COR-L47 (cell line): ENCODE measurements at regions not wholly inside any gene's neighbourhood (a gene's known extent, or its start where the extent isn't known, plus 50 kb on each side); places are given as distances from the start of the nearest gene placed in this dataset.

Experiments used
- DNase-seq: peaks from one replicate; lab custom pipeline; 2025; lab: John Stamatoyannopoulos, UW

DNA sequence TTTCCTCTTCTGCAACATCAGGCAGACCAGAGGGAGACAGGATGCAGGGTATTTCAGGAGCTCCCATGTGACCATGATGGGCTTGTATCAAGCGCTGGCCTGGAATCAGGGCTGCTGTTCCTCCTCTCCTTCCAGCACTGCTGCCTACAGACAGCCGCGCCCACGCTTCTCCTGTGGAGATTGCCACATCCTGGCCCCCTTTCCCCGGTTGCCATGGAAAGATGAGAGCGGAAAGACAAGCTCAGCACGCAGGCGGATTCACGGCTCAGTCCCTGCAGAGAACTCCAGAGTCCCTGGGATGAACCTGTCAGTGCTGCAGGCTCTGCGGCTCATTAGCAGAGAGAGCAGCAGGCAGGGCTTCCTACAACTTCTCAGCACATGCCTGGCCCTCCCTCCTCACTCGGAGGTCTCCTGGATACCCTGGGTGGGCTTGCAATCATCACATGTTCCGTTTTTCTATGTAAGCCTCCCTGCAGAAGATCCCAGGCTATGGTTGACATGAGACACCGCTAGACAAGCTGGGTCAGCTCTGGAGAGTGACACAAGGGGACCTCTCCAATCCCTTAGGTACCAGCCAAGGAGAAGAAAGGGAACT lies 497.8 kb upstream of the MYT1L start:
- peak; percentile 30 for DNase-seq

GRCh38 chr2:2827761-2828221 lies 496.7 kb upstream of the MYT1L start:
- DNase-seq, result no peak

- DNase-seq, result no peak
Measured at GRCh38 chr2:2827046-2827636, 496.1 kb upstream of the MYT1L start.

DNA sequence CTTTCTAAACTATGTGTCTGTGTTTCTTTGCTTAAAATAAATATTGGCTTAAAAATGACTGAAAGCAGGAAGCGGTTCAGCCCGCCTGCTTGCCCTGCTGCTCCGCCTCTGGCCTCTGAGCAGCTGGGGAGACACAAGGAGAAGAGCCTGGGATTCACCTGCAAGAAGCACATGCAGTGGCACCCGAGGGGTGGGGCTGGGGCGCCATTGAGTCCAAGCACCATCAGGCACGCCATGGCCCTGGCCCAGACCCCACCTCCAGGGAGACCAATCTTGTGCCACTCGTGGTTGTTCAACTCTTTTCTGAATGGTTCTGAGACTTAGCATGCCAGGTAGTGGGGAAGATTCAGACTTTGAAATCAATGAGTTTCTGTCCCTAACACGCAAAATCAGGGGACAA lies 495.5 kb upstream of the MYT1L start:
- no peak for DNase-seq

DNA sequence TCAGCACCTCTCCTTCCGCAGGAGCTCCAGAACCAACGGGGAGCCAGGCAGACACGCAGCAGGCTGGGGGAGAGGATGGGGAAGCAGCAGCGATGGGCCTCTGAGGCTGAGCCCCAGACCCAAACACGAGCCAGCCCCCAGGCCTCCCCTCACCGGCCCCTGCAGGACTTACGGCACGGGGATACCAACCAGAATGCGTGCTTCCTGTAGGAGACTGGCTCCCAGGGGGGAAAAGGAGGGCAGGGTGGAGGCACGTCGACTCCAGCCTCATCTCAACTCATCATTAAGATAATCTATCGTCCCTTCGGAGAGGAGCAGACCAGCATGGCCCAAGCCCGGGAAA lies 495.1 kb upstream of the MYT1L start:
- no peak for DNase-seq

GRCh38 chr2:2825516-2826208 lies 494.6 kb upstream of the MYT1L start:
- no peak for DNase-seq

- DNase-seq, result no peak
Measured at GRCh38 chr2:2825062-2825461, 494.0 kb upstream of the MYT1L start.

DNA sequence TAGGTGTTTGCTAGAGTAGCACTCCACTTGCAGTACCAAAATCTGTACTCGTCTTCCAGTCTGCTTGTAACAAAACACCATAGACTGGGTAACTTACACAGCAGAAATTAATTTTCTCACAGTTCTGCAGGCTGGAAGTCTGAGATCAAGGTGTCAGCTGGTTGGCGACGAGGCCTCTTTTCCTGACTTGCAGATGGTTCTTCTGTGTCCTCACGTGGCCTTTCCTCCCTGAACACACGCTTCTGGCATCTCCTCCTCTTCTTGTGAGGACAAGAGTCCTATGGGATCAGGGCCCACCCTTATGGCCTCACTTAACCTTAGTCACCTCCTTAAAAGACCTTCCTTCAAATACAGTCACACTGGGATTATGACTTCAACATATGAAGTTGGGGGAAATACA lies 493.5 kb upstream of the MYT1L start:
- no peak for DNase-seq

DNA sequence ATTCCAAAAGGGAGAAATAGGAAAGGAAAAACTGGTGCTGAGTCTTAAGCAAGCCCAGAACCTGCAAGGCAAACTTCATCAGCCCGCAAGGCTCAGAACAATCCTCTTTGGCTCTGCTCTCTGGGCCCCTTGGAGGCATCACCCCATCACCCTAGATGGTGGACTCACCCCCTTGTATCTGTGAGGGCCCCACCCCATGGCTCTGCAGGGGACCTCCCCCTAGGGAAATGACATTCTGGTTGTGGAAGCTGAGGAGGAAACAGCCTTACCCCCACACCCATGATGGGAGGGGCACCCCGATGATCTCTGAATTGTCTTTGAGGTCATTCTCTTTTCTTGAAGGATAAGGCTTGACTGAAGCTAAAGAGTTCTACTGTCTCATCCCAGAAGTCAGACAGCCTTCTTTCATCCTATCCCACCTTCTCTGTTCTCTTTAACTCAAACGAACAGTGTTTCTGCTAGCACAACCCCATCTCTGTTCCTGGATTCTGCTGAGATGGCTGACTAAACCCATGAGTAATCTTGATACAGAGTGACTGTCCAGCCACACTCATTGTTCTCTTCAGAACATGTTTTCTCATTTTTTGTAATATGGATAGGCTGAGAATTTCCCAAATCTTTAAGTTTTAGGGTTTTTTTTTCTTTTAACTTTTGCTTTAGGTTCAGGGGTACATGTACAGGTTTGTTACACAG lies 492.1 kb upstream of the MYT1L start:
- DNase-seq, result no peak

GRCh38 chr2:2822143-2822542 lies 491.1 kb upstream of the MYT1L start:
- DNase-seq, result no peak

DNA sequence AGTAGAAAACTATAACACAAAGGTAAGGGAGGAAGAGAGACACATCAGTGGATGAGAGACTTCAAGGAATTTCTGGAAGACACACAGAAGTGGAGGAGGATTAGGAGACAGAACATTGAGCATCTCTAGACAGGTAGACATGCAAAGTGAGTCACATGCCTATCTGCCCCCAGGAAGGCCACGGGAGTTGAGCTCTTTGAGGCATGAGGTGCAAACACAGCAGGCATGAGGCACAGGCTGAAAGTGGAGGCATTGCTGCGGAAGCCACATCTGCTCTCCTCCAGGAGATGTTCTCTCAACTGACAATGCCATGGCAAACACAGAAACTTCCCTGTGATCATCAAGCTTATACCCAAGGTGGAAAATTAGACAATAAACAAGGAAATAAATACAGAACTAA lies 481.6 kb upstream of the MYT1L start:
- no peak for DNase-seq

DNA sequence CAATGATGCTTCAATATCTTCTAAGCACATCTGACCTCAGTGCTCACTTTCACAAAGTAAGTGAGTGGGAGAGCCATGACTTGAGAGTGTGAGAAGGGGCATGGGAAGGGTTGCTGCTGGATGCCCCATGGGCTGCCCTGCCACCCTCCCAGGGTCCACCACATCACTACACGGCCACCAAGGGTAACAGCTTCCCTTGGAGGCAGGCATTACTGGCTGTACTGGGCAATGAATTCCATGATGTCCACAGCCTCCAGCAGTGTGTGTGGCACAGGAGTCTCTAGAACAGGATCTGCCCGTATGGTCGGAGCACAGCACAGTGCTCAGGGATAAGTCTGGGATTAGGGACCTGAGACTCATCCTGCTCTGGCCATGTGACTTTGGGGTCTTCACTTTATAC lies 481.0 kb upstream of the MYT1L start:
- DNase-seq, result no peak

GRCh38 chr2:2810504-2810903 lies 479.4 kb upstream of the MYT1L start:
- DNase-seq, result no peak

DNA sequence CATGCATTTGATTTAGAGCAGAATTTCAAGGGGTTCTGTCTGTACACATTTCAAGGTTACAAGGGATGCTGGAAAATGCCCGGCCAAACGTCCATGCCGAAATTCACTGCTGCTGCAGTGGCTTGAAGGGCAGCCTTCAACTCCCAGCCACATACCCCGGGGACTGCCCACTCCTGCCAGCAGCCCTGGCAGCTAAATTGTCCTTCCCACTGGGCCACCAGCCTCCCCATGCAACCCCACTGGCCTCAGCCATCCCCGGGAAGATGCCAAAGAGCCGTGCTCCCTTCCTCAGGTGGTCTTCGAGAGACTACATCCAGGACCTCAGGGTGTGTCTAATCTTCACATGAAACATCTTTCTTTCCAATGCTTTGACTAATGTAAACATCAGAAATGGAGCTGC lies 478.7 kb upstream of the MYT1L start:
- DNase-seq, result no peak

DNA sequence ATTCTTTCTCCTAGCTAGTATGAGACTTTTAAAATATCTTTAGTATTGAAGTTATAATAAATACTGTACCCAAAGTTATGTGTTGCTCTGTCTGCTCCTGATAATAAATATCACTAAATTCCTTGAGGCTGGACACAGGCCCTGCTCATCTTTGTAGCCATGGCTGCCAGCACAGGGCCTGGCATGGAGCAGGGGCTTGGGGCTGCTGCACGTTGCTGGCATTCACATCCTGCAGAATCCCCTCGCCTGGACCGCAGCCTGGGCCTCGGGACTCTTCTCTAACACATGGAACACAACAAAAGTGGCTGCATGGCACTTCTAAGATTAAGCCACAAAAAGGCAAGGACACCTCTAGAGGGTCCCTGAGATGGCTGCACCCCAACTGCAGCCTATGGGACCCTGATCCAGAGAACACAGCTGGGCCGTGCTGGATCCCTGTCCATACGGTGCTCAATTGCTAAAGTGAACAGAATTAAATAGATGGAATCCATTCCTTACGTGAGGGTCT lies 477.5 kb upstream of the MYT1L start:
- no peak for DNase-seq

DNA sequence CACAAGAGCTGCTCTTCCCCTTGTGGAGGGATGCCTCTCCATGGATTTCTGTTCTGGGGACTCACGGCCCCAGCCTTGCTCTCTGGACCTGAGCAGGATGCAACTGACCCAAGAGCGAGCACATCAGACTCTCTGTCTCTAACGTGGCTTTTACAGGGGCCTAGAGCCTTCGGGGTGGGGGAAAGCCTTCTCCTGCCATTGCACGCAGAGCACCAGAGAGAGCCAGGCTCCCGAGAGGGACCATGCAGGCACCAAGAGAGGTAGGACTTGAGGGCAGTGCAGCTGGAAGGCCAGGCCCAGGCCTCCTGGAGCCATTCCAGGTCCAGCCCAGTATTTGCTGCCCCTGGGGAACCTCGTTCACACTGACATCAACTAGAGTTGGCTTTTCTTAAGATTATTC lies 475.6 kb upstream of the MYT1L start:
- DNase-seq, result no peak

GRCh38 chr2:2805263-2805662 lies 474.2 kb upstream of the MYT1L start:
- DNase-seq, result no peak

- DNase-seq, result no peak
Measured at GRCh38 chr2:2804528-2804927, 473.5 kb upstream of the MYT1L start.

DNA sequence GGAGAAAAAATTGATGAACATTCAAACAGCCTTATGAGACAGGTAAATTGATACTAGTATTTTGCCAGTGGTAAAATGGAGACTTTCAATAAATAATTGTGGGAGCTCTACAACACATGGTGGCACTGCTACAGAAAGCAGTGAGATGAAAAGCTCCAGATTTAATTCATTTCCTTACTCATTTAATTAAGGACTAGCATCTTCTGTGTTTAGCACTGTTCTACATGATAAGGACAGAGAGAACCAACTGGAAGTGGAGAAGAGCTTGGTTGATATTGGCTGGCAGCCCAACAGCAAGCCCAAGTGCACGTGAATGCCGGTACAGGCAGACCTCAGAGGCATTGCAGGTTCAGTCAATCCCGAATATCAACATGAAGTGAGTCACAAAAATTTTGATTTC lies 470.4 kb upstream of the MYT1L start:
- DNase-seq, result no peak

GRCh38 chr2:2800697-2801096 lies 469.6 kb upstream of the MYT1L start:
- DNase-seq, result no peak

DNA sequence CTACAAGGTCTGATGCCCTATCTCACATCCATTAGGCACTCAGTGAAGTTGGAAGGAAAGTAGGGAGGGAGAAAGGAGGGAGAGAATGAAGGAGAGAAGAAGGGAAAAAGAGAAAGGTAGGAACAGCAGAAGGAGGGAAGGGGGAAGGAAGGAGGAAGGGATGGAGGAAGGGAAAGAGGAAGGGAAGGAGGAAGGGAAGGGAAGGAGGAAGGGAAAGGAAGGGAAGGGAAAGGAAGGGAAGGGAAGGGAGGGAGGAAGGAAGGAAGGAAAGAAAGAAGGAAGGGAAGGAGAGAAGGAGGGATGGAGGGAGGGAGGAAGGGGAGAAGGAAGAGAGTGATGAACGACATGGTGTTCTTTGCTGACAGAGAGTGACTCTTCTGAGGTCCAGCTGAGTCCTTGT lies 468.9 kb upstream of the MYT1L start:
- no peak for DNase-seq

- no peak for DNase-seq
Measured at GRCh38 chr2:2799151-2799697, 468.1 kb upstream of the MYT1L start.

GRCh38 chr2:2798337-2798736 lies 467.3 kb upstream of the MYT1L start:
- no peak for DNase-seq
